ENCODE measurements at regions not wholly inside any gene's neighbourhood (a gene's known extent, or its start where the extent isn't known, plus 50 kb on each side); places are given as distances from the start of the nearest gene placed in this dataset.

DNA sequence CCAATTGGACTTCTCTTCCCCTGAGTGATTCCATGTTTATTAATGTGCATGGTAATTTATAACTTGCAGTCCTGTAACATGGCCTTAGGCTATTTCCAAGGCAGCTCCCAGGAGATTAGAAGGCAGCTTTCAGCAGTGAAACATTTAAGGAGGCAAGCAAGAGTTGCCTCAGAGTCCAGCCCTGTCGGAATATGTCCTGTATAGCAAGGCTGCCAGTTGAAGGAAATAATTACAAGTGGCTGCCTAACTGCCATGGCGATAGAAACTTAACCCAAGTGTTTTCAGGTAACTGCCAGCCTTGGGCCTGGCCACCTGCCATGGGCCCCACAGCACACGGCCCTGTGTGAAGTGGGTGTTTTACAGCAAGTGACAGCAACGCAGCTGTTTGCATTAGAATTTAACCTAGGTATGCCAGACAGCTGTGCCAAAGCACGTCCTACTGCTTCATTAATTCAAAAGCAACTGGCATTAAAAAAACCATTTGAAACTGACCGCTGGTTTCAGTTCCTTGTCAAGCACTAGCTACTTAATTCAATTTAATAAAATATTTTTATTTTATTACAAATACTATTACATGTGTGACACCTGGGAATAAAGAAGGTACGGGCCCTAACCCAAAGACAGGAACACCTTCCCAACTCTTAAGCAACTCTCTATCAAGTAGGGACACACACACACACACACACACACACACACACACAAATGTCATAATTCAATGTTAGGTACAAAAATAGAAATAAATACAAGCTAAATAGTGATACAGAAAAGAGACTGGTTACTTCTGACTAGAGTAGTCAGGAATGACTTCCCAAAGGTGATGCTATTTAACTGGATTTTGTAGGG is 151.8 kb upstream of the HEY2 start:
- Histone ChIP-seq H3K23me2 (ENCODE audit: insufficient read length, low read depth, low read length, poor library complexity, severe bottlenecking) (no peaks in the 10 kb centered on the region), H3K9ac (ENCODE audit: extremely low read depth, insufficient read length, low read length) (no peak overlapping the region), H2AFZ (ENCODE audit: low read length) (no peak overlapping the region), H4K91ac (ENCODE audit: insufficient read length, low read depth, low read length) (no peak overlapping the region), H2BK5ac (ENCODE audit: insufficient read length, low read length) (no peak overlapping the region), H2BK120ac (ENCODE audit: low read depth, low read length, poor library complexity, severe bottlenecking) (no peak overlapping the region), H3K14ac (ENCODE audit: insufficient read depth, low read length) (no peak overlapping the region), H3K4me2 (ENCODE audit: insufficient read depth, insufficient read length, low read length) (no peak overlapping the region), H2BK20ac (ENCODE audit: low read depth, low read length, poor library complexity, severe bottlenecking) (no peak overlapping the region), H3K79me1 (ENCODE audit: insufficient read depth, low read depth, low read length, poor library complexity, severe bottlenecking) (no peaks in the 10 kb centered on the region), H3K23ac (ENCODE audit: insufficient read length, low read depth, low read length) (no peak overlapping the region), H3K56ac (ENCODE audit: insufficient read length, low read depth, low read length) (no peak overlapping the region), H4K8ac (replicated peaks; ENCODE audit: insufficient read length, low read depth, low read length) (no peak overlapping the region), H3K27ac (ENCODE audit: insufficient read length, low read depth, low read length) (no peak overlapping the region), H3K9me3 (ENCODE audit: control insufficient read depth, low read depth, low read length) (no peaks in the 10 kb centered on the region), H4K5ac (ENCODE audit: insufficient read length, low read depth, low read length) (no peak overlapping the region), H3K18ac (ENCODE audit: insufficient read length, low read depth, low read length) (no peak overlapping the region), H2BK12ac (ENCODE audit: insufficient read length, low read depth, low read length) (no peak overlapping the region), H2AK5ac (ENCODE audit: insufficient read length, low read length) (no peak overlapping the region), H3T11ph (ENCODE audit: low read length) (no peak overlapping the region), H3K4ac (ENCODE audit: low read depth, low read length) (no peak overlapping the region), H3K27me3 (ENCODE audit: insufficient read depth, low read length) (no peaks in the 10 kb centered on the region), H2BK15ac (ENCODE audit: low read depth, low read length) (no peak overlapping the region), H3K4me1 (ENCODE audit: insufficient read depth, low read length) (no peaks in the 10 kb centered on the region), H4K20me1 (ENCODE audit: control insufficient read depth, insufficient read depth, insufficient read length) (no peaks in the 10 kb centered on the region), H3K79me2 (ENCODE audit: insufficient read depth, low read length) (no peaks in the 10 kb centered on the region)
- no peak for DNase-seq
- no peak for TF ChIP-seq CTCF (conservative IDR thresholded peaks at IDR 0.05)
- Mint-ChIP-seq H3K4me3 (no peak overlapping the region), H3K36me3 (ENCODE audit: insufficient read depth in 1 of 3, low read depth in 3 of 3) (no peaks in the 10 kb centered on the region), H3K27ac (no peak overlapping the region), H3K4me1 (peaks cover 4 to 6% of the 10 kb centered on the region in 2 experiments), H3K9me3 (no peaks in the 10 kb centered on the region), H3K27me3 (ENCODE audit: low read depth) (no peaks in the 10 kb centered on the region)
- no CpG with 5 or more reads among the region's 7 CpGs for WGBS (ENCODE audit: extremely low coverage, insufficient read length, low lambda C conversion rate)
